ENCODE measurements at regions not wholly inside any gene's neighbourhood (a gene's known extent, or its start where the extent isn't known, plus 50 kb on each side); places are given as distances from the start of the nearest gene placed in this dataset.
A peak's percentile ranks its signal among the peaks of the same experiment; 100 is the strongest.

DNA sequence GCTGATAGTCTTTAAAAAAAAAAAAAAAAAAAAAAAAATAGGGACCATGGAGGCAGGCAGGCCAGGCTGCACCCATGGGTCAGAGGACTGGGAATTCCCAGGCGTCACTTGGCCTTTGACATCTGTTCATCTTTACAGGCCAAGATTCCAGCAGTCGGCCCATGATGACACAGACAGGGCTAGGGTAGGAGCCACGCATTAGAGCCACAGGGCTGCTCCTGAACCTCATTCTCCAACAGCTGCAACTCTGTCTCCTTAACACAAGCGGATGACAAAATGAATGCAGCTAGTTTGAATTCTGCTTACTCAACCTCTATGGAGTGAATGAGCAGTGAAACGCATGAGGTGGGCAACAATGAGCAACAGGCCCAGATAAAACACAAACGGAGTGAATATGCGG is 126.4 kb downstream of the LY86 start:
- Histone ChIP-seq H3K9me3 (no peaks in the 10 kb centered on the region), H3K4me1 (ENCODE audit: control insufficient read depth in 1 of 2, extremely low read depth in 1 of 2, insufficient read depth in 2 of 2, low read length in 2 of 2) (peaks cover 18 to 24% of the 10 kb centered on the region in 2 experiments), H3K36me3 (ENCODE audit: control insufficient read depth in 2 of 2, extremely low read depth in 1 of 2, insufficient read depth in 1 of 2, low read length in 1 of 2) (no peaks in the 10 kb centered on the region), H3K27me3 (replicated peaks in 1 of 2; ENCODE audit: control insufficient read depth in 2 of 2, extremely low read depth in 1 of 2, insufficient read depth in 2 of 2, low read length in 1 of 2) (peaks cover 0 to 25% of the 10 kb centered on the region in 2 experiments), H3K27ac (ENCODE audit: low read length) (no peak overlapping the region), H3K4me3 (ENCODE audit: control insufficient read depth in 1 of 2, extremely low read depth in 1 of 2, low read length in 1 of 2) (no peak overlapping the region)
- ChIA-PET CTCF (interaction anchor here in 1 of 2 donors (0.7 kb wide), 1 partner anchor 581 kb away, joined by 5 read pairs; no protein-coding TSS in a partner anchor), POLR2A (no interaction called here)
- DNase-seq (no peak), ATAC-seq (replicated peaks in 1 of 4) (no peak)
- Mint-ChIP-seq H3K9me3 (no peaks in the 10 kb centered on the region), H3K4me1 (peaks cover 24 to 40% (median 32%) of the 10 kb centered on the region in 3 donors), H3K27me3 (peaks cover 0 to 21% of the 10 kb centered on the region in 2 donors), H3K27ac (no peak overlapping the region), H3K36me3 (no peaks in the 10 kb centered on the region), H3K4me3 (no peak overlapping the region)
- WGBS (ENCODE audit: insufficient coverage) = 85% methylated on average over 4 of the region's 7 CpGs

DNA sequence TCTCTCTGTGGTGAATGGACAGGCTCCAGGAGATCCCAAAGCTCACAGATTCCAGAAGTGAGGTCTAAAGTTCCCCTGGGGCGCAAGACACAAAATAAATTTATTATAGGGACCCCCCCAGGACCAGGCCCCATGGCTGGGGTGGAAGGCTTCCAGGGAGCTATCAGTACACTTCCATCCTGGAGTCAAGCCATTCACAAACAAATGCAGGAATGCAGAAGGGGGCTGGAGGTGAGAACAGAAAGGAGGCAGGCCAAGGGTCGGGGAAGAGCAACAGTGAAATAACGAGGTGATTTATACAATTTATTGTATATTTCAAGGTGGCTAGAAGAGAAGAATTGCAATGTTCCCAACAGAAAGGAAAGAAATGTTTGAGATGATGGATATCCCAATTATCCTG is 126.9 kb downstream of the LY86 start:
- no peaks in the 10 kb centered on the region for H3K9me3 Mint-ChIP-seq
- H3K4me3 Mint-ChIP-seq = no peak overlapping the region
- H3K9me3 ChIP-seq = no peaks in the 10 kb centered on the region
- H3K4me1 ChIP-seq (ENCODE audit: control insufficient read depth in 1 of 2, extremely low read depth in 1 of 2, insufficient read depth in 2 of 2, low read length in 2 of 2) = peaks cover 18 to 24% of the 10 kb centered on the region in 2 experiments
- no peak for DNase-seq
- peaks cover 0 to 25% of the 10 kb centered on the region in 2 experiments for H3K27me3 ChIP-seq (replicated peaks in 1 of 2; ENCODE audit: control insufficient read depth in 2 of 2, extremely low read depth in 1 of 2, insufficient read depth in 2 of 2, low read length in 1 of 2)
- no peak for ATAC-seq (replicated peaks in 1 of 4)
- H3K36me3 Mint-ChIP-seq = no peaks in the 10 kb centered on the region
- H3K4me3 ChIP-seq (ENCODE audit: control insufficient read depth in 1 of 2, extremely low read depth in 1 of 2, low read length in 1 of 2) = no peak overlapping the region
- ChIA-PET CTCF (no interaction called here), POLR2A (no interaction called here)
- peaks cover 24 to 38% (median 32%) of the 10 kb centered on the region in 3 donors for H3K4me1 Mint-ChIP-seq
- no CpG with 5 or more reads among the region's 3 CpGs for WGBS (ENCODE audit: insufficient coverage)
- H3K27me3 Mint-ChIP-seq = peaks cover 0 to 19% of the 10 kb centered on the region in 2 donors
- no peaks in the 10 kb centered on the region for H3K36me3 ChIP-seq (ENCODE audit: control insufficient read depth in 2 of 2, extremely low read depth in 1 of 2, insufficient read depth in 1 of 2, low read length in 1 of 2)
- no peak overlapping the region for H3K27ac Mint-ChIP-seq
- H3K27ac ChIP-seq (ENCODE audit: low read length) = no peak overlapping the region

DNA sequence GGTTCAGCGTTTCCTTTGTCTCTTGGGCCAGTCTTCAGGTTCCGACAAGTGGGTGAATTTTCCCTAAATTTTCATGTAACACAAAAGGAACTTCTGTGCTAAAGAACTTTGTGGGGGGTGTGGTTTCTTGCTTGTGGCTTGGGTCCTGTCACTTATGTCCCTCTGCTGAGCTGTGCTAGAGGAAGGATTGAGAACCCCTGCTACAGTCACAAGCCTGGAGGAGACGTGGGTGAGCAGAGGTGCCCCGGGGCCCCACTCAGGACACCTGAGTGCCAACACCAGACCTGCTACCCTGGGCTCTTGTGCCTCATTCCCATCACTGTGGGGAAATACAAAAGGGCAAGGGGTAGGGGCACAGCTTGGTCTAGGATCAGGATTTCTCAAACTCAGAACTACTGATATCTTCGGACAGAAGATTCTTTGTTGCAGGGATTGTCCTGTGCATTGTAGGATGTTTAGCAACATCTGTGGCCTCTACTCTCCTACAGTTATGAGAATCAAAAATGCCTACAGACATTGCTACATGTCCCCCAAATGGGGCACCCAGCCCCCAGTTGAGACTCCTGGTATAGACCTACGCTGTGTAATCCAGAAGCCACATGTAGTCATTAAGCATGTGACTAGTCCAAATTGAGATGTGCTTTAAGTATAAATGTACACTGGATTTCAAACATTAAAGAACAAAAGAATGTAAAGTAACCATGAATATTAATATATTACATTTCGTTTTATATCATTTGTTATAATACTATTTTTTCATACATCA is 128.7 kb downstream of the LY86 start:
- Mint-ChIP-seq H3K27me3 (peaks cover 0 to 8% of the 10 kb centered on the region in 2 donors), H3K4me1 (peaks cover 13 to 21% (median 18%) of the 10 kb centered on the region in 3 donors), H3K36me3 (no peaks in the 10 kb centered on the region), H3K27ac (no peak overlapping the region), H3K4me3 (no peak overlapping the region), H3K9me3 (no peaks in the 10 kb centered on the region)
- H3K27me3 ChIP-seq (replicated peaks in 1 of 2; ENCODE audit: control insufficient read depth in 2 of 2, extremely low read depth in 1 of 2, insufficient read depth in 2 of 2, low read length in 1 of 2) = peaks cover 0 to 18% of the 10 kb centered on the region in 2 experiments
- ChIA-PET CTCF (no interaction called here), POLR2A (interaction anchor here (0.6 kb wide), 4 partner anchors 50 to 927 kb away, joined by 3 read pairs; no protein-coding TSS in a partner anchor)
- H3K36me3 ChIP-seq (ENCODE audit: control insufficient read depth in 2 of 2, extremely low read depth in 1 of 2, insufficient read depth in 1 of 2, low read length in 1 of 2) = no peaks in the 10 kb centered on the region
- H3K9me3 ChIP-seq = no peaks in the 10 kb centered on the region
- 50% methylated on average over 1 of the region's 7 CpGs for WGBS (ENCODE audit: insufficient coverage)
- ATAC-seq (replicated peaks in 1 of 4) (no peak), DNase-seq (no peak)
- H3K4me3 ChIP-seq (ENCODE audit: control insufficient read depth in 1 of 2, extremely low read depth in 1 of 2, low read length in 1 of 2) = no peak overlapping the region
- peaks cover 9 to 16% of the 10 kb centered on the region in 2 experiments for H3K4me1 ChIP-seq (ENCODE audit: control insufficient read depth in 1 of 2, extremely low read depth in 1 of 2, insufficient read depth in 2 of 2, low read length in 2 of 2)
- H3K27ac ChIP-seq (ENCODE audit: low read length) = no peak overlapping the region

DNA sequence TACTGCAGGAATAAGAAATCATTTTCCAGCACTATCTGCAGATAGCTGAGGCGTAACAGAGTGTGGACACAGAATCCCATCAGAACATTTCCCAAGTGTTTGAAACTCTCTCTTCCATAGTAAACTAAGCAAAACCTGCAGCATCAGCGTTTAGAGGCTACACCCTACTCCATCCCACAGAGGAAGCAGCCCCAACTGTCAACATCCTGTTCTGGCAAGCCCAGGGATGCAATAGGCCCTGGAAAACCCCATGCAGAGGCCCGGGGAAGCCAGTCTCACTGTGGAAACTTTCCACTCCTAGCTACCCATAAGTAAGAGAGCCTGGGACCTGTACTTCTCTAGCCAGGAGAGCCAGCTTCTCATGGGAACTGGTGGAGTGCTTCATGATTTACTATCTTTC is 129.4 kb downstream of the LY86 start:
- Mint-ChIP-seq H3K4me3 (no peak overlapping the region), H3K4me1 (peaks cover 5 to 13% (median 10%) of the 10 kb centered on the region in 3 donors), H3K27me3 (peaks cover 0 to 5% of the 10 kb centered on the region in 2 donors), H3K9me3 (no peaks in the 10 kb centered on the region), H3K36me3 (no peaks in the 10 kb centered on the region), H3K27ac (peak overlapping the region in 1 of 2 donors; percentile 11)
- DNase-seq (peak in 1 of 35 experiments; percentile 16), ATAC-seq (replicated peaks in 1 of 4) (peak in 1 of 4 experiments; percentile 66)
- no peaks in the 10 kb centered on the region for H3K9me3 ChIP-seq
- ChIA-PET POLR2A (interaction anchor here (0.6 kb wide), 2 partner anchors 51 to 880 kb away, joined by 3 read pairs; no protein-coding TSS in a partner anchor), CTCF (interaction anchor here in 1 of 2 donors (0.6 kb wide), 1 partner anchor 526 kb away, joined by 3 read pairs; no protein-coding TSS in a partner anchor)
- H3K36me3 ChIP-seq (ENCODE audit: control insufficient read depth in 2 of 2, extremely low read depth in 1 of 2, insufficient read depth in 1 of 2, low read length in 1 of 2) = no peaks in the 10 kb centered on the region
- H3K27ac ChIP-seq (ENCODE audit: low read length) = no peak overlapping the region
- WGBS (ENCODE audit: insufficient coverage) = 44% methylated on average over 2 of the region's 3 CpGs
- H3K4me1 ChIP-seq (ENCODE audit: control insufficient read depth in 1 of 2, extremely low read depth in 1 of 2, insufficient read depth in 2 of 2, low read length in 2 of 2) = peaks cover under 1 to 9% of the 10 kb centered on the region in 2 experiments
- H3K4me3 ChIP-seq (ENCODE audit: control insufficient read depth in 1 of 2, extremely low read depth in 1 of 2, low read length in 1 of 2) = no peak overlapping the region
- peaks cover 0 to 11% of the 10 kb centered on the region in 2 experiments for H3K27me3 ChIP-seq (replicated peaks in 1 of 2; ENCODE audit: control insufficient read depth in 2 of 2, extremely low read depth in 1 of 2, insufficient read depth in 2 of 2, low read length in 1 of 2)

DNA sequence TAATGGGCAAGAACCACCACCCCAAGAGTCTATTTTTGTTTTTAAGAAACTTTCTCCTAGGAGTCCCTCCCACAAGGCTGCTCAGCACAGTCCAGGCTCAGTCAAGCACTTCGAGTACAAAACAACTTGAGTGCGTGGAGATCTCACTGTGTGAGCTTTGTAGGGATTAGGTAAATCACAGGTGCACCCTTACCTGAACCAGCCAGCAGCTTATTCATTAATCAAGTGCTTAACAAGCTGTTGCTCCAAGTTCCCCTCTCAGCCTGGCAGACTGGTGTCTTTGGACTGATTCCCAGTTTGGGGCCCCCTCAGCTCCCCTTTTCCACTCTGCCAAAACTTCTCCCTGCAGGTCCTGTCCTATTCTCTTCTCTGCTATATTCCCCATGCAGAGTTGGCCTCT is 133.1 kb downstream of the LY86 start:
- H3K4me3 Mint-ChIP-seq = no peak overlapping the region
- H3K4me1 Mint-ChIP-seq = peaks cover 8 to 22% (median 11%) of the 10 kb centered on the region in 3 donors
- Histone ChIP-seq H3K36me3 (ENCODE audit: control insufficient read depth in 2 of 2, extremely low read depth in 1 of 2, insufficient read depth in 1 of 2, low read length in 1 of 2) (no peaks in the 10 kb centered on the region), H3K27ac (ENCODE audit: low read length) (no peak overlapping the region), H3K4me3 (ENCODE audit: control insufficient read depth in 1 of 2, extremely low read depth in 1 of 2, low read length in 1 of 2) (no peak overlapping the region), H3K9me3 (no peaks in the 10 kb centered on the region), H3K27me3 (replicated peaks in 1 of 2; ENCODE audit: control insufficient read depth in 2 of 2, extremely low read depth in 1 of 2, insufficient read depth in 2 of 2, low read length in 1 of 2) (peaks cover 0 to 22% of the 10 kb centered on the region in 2 experiments), H3K4me1 (ENCODE audit: control insufficient read depth in 1 of 2, extremely low read depth in 1 of 2, insufficient read depth in 2 of 2, low read length in 2 of 2) (peaks cover 2 to 17% of the 10 kb centered on the region in 2 experiments)
- H3K9me3 Mint-ChIP-seq = no peaks in the 10 kb centered on the region
- H3K27ac Mint-ChIP-seq = no peak overlapping the region
- H3K27me3 Mint-ChIP-seq = peaks cover 0 to 7% of the 10 kb centered on the region in 2 donors
- no CpG with 5 or more reads among the region's 2 CpGs for WGBS (ENCODE audit: insufficient coverage)
- DNase-seq = no peak
- no peaks in the 10 kb centered on the region for H3K36me3 Mint-ChIP-seq
- POLR2A ChIA-PET = interaction anchor here (0.6 kb wide), 2 partner anchors 17 to 19 kb away, joined by 3 to 4 read pairs; no protein-coding TSS in a partner anchor
- ATAC-seq (replicated peaks in 1 of 4) = no peak
- CTCF ChIA-PET = interaction anchor here (0.6 to 1.4 kb wide), 2 partner anchors 23 to 44 kb away, joined by 3 to 4 read pairs; no protein-coding TSS in a partner anchor

DNA sequence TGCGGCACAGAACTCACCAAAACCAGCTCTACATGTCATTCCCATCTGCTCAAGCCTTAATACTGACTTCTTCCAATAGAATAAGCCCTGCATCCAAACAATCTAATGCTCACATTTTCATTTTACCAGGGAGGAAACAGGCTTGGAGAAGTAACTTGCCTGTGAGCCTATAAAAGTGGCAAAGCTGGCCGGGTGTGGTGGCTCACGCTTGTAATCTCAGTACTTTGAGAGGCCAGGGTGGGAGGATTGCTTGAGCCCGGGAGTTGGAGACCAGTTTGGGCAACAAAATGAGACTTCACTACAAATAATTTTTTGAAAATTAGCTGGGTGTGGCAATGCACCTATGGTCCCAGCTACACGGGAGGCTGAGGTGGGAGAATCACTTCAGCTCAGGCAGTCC is 133.7 kb downstream of the LY86 start:
- Mint-ChIP-seq H3K27ac (no peak overlapping the region), H3K27me3 (peaks cover 0 to 8% of the 10 kb centered on the region in 2 donors)
- H3K27ac ChIP-seq (ENCODE audit: low read length) = no peak overlapping the region

More for the DNA sequence above, 133.7 kb downstream of the LY86 start:
- ChIA-PET CTCF (interaction anchor here (0.5 to 1.7 kb wide), 5 partner anchors 23 to 521 kb away, joined by 3 to 9 read pairs (median 4); no protein-coding TSS in a partner anchor), POLR2A (no interaction called here)
- no peaks in the 10 kb centered on the region for H3K9me3 Mint-ChIP-seq
- DNase-seq (no peak), ATAC-seq (replicated peaks in 1 of 4) (no peak)
- no peaks in the 10 kb centered on the region for H3K36me3 Mint-ChIP-seq
- H3K4me3 Mint-ChIP-seq = no peak overlapping the region
- Histone ChIP-seq H3K4me3 (ENCODE audit: control insufficient read depth in 1 of 2, extremely low read depth in 1 of 2, low read length in 1 of 2) (no peak overlapping the region), H3K36me3 (ENCODE audit: control insufficient read depth in 2 of 2, extremely low read depth in 1 of 2, insufficient read depth in 1 of 2, low read length in 1 of 2) (no peaks in the 10 kb centered on the region), H3K27me3 (replicated peaks in 1 of 2; ENCODE audit: control insufficient read depth in 2 of 2, extremely low read depth in 1 of 2, insufficient read depth in 2 of 2, low read length in 1 of 2) (peaks cover 0 to 22% of the 10 kb centered on the region in 2 experiments), H3K9me3 (no peaks in the 10 kb centered on the region), H3K4me1 (ENCODE audit: control insufficient read depth in 1 of 2, extremely low read depth in 1 of 2, insufficient read depth in 2 of 2, low read length in 2 of 2) (peaks cover 2 to 17% of the 10 kb centered on the region in 2 experiments)
- 78% methylated on average over 1 of the region's 5 CpGs for WGBS (ENCODE audit: insufficient coverage)
- peaks cover 8 to 22% (median 11%) of the 10 kb centered on the region in 3 donors for H3K4me1 Mint-ChIP-seq
